ENCODE measurements at regions not wholly inside any gene's neighbourhood (a gene's known extent, or its start where the extent isn't known, plus 50 kb on each side); places are given as distances from the start of the nearest gene placed in this dataset.

DNA sequence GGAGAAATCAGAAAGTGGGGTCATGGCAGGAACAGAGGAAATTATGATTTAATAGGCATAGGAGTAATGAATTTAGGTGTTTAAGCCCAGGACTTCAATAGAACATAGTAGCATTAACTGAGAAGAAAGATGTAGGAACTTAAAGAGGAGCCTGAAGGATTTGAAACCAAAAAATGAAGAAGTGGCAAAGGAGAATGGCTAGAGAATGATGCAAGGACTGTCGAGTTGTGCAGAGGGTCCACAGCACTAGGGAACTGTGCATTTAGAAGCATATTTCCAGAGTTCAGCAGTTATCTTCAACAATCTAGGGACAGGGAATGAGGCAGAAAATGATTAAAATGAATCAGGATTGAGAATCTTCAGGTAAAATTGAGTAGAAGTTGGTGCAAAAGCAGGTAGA, 328.1 kb upstream of the LYPLAL1 start:
- Histone ChIP-seq H3K9me3 (ENCODE audit: control insufficient read depth, insufficient read depth, low read length) (no peaks in the 10 kb centered on the region), H3K27me3 (ENCODE audit: control insufficient read depth, insufficient read depth, low read length) (no peaks in the 10 kb centered on the region), H3K4me3 (ENCODE audit: low read length) (no peak overlapping the region), H3K36me3 (ENCODE audit: control insufficient read depth, insufficient read depth, low read length) (no peaks in the 10 kb centered on the region), H3K4me1 (ENCODE audit: control insufficient read depth, insufficient read depth, low read length) (no peaks in the 10 kb centered on the region), H3K27ac (ENCODE audit: low read length) (no peak overlapping the region)
- no CpG with 5 or more reads among the region's 1 CpG for WGBS (ENCODE audit: insufficient coverage, insufficient read length)
- DNase-seq (ENCODE audit: low read depth, low spot score), result no peak

DNA sequence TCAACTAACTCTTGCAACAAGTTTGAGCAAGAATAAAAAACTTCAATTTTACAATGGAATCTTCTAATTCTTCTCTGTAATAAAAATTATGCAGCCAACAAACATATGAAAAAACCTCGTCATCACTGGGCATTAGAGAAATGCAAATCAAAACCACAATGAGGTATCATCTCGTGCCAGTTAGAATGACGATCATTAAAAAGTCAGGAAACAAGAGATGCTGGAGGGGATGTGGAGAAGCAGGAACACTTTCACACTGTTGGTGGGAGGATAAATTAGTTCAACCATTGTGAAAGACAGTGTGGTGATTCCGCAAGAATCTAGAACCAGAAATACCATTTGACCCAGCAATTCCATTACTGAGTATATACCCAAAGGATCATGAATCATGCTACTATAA, 327.5 kb upstream of the LYPLAL1 start:
- no CpG with 5 or more reads among the region's 4 CpGs for WGBS (ENCODE audit: insufficient coverage, insufficient read length)
- Histone ChIP-seq H3K4me1 (ENCODE audit: control insufficient read depth, insufficient read depth, low read length) (no peaks in the 10 kb centered on the region), H3K4me3 (ENCODE audit: low read length) (no peak overlapping the region), H3K27me3 (ENCODE audit: control insufficient read depth, insufficient read depth, low read length) (no peaks in the 10 kb centered on the region), H3K27ac (ENCODE audit: low read length) (no peak overlapping the region), H3K36me3 (ENCODE audit: control insufficient read depth, insufficient read depth, low read length) (no peaks in the 10 kb centered on the region), H3K9me3 (ENCODE audit: control insufficient read depth, insufficient read depth, low read length) (no peaks in the 10 kb centered on the region)
- DNase-seq (ENCODE audit: low read depth, low spot score), result no peak

DNA sequence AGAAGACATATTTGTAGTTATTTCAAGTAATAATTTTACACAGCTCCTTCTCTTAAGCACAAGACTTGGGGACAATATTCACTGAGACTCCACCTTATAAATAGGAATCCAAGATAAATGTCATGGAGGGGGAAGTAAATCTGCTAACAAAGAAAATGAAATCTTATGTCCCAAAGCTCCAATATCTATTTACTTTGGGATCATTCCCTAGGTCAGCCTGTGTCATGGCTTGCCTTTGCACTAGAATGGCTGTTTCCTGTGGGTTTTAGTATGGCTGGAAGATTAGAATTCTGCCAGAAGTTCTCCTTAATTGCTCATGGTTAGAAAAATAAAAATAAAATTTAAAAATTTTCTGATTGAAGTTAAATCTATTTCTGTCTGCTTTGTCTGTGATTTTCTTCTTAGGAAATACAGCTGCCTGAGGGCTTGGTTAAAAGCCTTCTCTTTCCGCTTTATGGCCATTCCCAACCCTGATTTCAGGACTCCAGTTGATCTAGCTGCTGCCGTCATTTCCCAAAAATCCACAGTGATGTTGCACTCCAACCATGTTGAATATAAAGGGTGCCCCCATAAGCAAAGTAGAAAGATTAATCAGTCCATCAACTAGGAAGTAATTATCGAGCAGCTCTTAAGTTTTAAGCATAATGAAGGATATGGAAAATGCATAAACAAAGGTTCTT, 326.4 kb upstream of the LYPLAL1 start:
- Histone ChIP-seq H3K4me3 (ENCODE audit: low read length) (no peak overlapping the region), H3K4me1 (ENCODE audit: control insufficient read depth, insufficient read depth, low read length) (no peaks in the 10 kb centered on the region), H3K9me3 (ENCODE audit: control insufficient read depth, insufficient read depth, low read length) (no peaks in the 10 kb centered on the region), H3K27me3 (ENCODE audit: control insufficient read depth, insufficient read depth, low read length) (no peaks in the 10 kb centered on the region), H3K36me3 (ENCODE audit: control insufficient read depth, insufficient read depth, low read length) (no peaks in the 10 kb centered on the region), H3K27ac (ENCODE audit: low read length) (no peak overlapping the region)
- no CpG with 5 or more reads among the region's 3 CpGs for WGBS (ENCODE audit: insufficient coverage, insufficient read length)
- DNase-seq (ENCODE audit: low read depth, low spot score), result no peak

DNA sequence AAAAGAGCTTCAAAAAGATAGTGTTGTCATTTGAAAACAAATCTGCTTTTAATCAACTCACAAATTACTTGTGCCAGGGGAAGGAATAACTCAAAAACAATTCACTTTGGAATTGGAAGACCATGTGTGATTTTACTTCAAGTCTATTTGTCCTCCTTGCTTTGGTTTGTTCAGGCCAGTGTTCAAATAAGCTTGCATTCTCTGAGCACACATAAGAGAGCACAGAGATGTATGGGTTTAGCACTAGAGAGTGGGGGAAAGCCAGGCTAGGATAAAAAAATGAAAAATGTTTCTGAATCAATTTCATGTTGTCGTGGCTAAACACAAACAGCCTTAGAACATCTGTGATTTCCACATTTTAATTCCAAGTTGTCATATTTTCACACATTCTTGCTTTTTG, 325.7 kb upstream of the LYPLAL1 start:
- no peaks in the 10 kb centered on the region for H3K27me3 ChIP-seq (ENCODE audit: control insufficient read depth, insufficient read depth, low read length)
- no peaks in the 10 kb centered on the region for H3K4me1 ChIP-seq (ENCODE audit: control insufficient read depth, insufficient read depth, low read length)
- no peaks in the 10 kb centered on the region for H3K36me3 ChIP-seq (ENCODE audit: control insufficient read depth, insufficient read depth, low read length)
- DNase-seq (ENCODE audit: low read depth, low spot score), result no peak
- H3K4me3 ChIP-seq (ENCODE audit: low read length), result no peak overlapping the region
- H3K27ac ChIP-seq (ENCODE audit: low read length), result no peak overlapping the region
- no CpG with 5 or more reads among the region's 1 CpG for WGBS (ENCODE audit: insufficient coverage, insufficient read length)
- H3K9me3 ChIP-seq (ENCODE audit: control insufficient read depth, insufficient read depth, low read length), result no peaks in the 10 kb centered on the region

DNA sequence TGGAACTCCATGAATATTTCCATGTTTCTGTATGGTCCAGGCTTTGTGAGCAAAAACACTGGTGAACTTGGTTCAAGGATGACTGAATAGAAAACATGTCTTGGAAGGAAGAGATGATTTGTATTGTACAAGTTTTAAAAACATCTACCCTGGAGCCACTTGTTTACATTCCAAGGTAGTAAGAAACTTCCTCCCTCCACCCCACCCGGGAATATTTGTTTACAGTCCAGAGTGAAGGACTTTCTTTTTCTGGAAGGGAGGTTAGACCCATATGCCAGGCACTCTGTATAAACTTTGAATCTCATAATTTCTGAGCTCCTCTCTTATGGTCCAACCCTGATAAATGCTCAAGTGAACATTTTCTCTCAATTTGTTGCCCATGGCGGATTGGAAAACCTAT, 323.3 kb upstream of the LYPLAL1 start:
- Histone ChIP-seq H3K27ac (ENCODE audit: low read length) (no peak overlapping the region), H3K36me3 (ENCODE audit: control insufficient read depth, insufficient read depth, low read length) (no peaks in the 10 kb centered on the region), H3K9me3 (ENCODE audit: control insufficient read depth, insufficient read depth, low read length) (no peaks in the 10 kb centered on the region), H3K4me3 (ENCODE audit: low read length) (no peak overlapping the region), H3K4me1 (ENCODE audit: control insufficient read depth, insufficient read depth, low read length) (no peaks in the 10 kb centered on the region), H3K27me3 (ENCODE audit: control insufficient read depth, insufficient read depth, low read length) (no peaks in the 10 kb centered on the region)
- WGBS (ENCODE audit: insufficient coverage, insufficient read length), result no CpG with 5 or more reads among the region's 2 CpGs
- no peak for DNase-seq (ENCODE audit: low read depth, low spot score)

DNA sequence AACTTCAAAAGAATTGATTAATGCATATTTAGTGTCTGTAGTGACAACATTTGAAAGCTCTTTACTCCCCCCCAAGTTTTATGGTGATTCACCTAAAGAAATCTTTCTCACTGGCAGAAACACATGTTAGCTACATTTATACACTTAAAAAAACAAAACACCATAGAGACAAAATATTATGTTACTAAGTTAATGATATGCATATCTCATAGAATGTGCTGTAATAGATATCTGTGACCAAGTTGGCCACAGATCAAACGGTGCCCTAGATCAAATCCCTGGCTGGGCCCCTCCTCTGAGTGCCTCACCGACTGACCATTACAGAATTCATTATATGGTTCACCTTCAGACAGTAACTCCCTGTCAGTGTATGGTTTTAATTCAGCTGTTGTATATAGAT, 322.1 kb upstream of the LYPLAL1 start:
- DNase-seq (ENCODE audit: low read depth, low spot score), result no peak
- no peaks in the 10 kb centered on the region for H3K4me1 ChIP-seq (ENCODE audit: control insufficient read depth, insufficient read depth, low read length)
- WGBS (ENCODE audit: insufficient coverage, insufficient read length), result no CpG with 5 or more reads among the region's 2 CpGs
- H3K4me3 ChIP-seq (ENCODE audit: low read length), result no peak overlapping the region
- H3K36me3 ChIP-seq (ENCODE audit: control insufficient read depth, insufficient read depth, low read length), result no peaks in the 10 kb centered on the region
- no peaks in the 10 kb centered on the region for H3K9me3 ChIP-seq (ENCODE audit: control insufficient read depth, insufficient read depth, low read length)
- H3K27me3 ChIP-seq (ENCODE audit: control insufficient read depth, insufficient read depth, low read length), result no peaks in the 10 kb centered on the region
- H3K27ac ChIP-seq (ENCODE audit: low read length), result no peak overlapping the region

DNA sequence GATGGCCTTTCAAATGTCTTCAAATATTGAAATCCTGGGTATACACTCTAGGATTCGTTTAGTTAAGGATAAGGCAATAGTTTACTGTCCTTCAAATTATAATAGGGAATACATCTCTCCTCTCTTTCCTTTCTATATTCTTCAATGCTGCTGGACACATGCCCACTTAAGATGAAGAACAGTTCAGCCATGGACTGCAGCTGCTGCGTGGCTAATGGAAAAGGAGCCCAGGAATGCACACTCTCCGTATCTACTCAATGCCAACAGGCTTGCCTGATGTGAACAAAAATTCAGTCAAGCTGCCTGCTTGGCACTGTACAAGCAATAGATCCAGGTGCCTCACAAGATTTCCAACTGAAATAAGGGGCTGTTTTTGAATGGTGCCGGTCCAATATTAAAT, 321.2 kb upstream of the LYPLAL1 start:
- WGBS (ENCODE audit: insufficient coverage, insufficient read length), result no CpG with 5 or more reads among the region's 4 CpGs
- Histone ChIP-seq H3K9me3 (ENCODE audit: control insufficient read depth, insufficient read depth, low read length) (no peaks in the 10 kb centered on the region), H3K27me3 (ENCODE audit: control insufficient read depth, insufficient read depth, low read length) (no peaks in the 10 kb centered on the region), H3K36me3 (ENCODE audit: control insufficient read depth, insufficient read depth, low read length) (no peaks in the 10 kb centered on the region), H3K27ac (ENCODE audit: low read length) (no peak overlapping the region), H3K4me3 (ENCODE audit: low read length) (no peak overlapping the region), H3K4me1 (ENCODE audit: control insufficient read depth, insufficient read depth, low read length) (no peaks in the 10 kb centered on the region)
- no peak for DNase-seq (ENCODE audit: low read depth, low spot score)

DNA sequence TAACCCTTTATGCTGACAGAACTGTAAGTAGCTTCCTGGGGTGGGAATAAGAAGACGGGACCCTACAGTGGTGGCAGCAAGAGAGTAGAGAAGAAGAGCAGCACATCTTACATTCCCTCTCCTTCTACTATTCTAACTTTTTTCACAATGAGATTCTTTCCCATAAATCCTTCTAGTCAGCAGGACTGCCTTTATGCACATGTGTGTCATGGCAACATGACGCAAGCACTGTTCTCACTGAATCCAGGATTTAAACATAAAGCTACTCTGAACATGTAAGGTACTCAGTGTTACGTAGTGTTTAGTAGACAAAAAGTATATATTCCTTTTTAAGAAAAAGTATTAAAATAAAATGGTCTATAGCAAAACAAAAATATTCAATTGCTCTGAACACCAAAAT, 309.7 kb upstream of the LYPLAL1 start:
- H3K4me1 ChIP-seq (ENCODE audit: control insufficient read depth, insufficient read depth, low read length), result no peaks in the 10 kb centered on the region
- no peaks in the 10 kb centered on the region for H3K27me3 ChIP-seq (ENCODE audit: control insufficient read depth, insufficient read depth, low read length)
- no CpG with 5 or more reads among the region's 3 CpGs for WGBS (ENCODE audit: insufficient coverage, insufficient read length)
- no peak for DNase-seq (ENCODE audit: low read depth, low spot score)
- H3K36me3 ChIP-seq (ENCODE audit: control insufficient read depth, insufficient read depth, low read length), result no peaks in the 10 kb centered on the region
- no peaks in the 10 kb centered on the region for H3K9me3 ChIP-seq (ENCODE audit: control insufficient read depth, insufficient read depth, low read length)
- H3K27ac ChIP-seq (ENCODE audit: low read length), result no peak overlapping the region
- H3K4me3 ChIP-seq (ENCODE audit: low read length), result no peak overlapping the region

DNA sequence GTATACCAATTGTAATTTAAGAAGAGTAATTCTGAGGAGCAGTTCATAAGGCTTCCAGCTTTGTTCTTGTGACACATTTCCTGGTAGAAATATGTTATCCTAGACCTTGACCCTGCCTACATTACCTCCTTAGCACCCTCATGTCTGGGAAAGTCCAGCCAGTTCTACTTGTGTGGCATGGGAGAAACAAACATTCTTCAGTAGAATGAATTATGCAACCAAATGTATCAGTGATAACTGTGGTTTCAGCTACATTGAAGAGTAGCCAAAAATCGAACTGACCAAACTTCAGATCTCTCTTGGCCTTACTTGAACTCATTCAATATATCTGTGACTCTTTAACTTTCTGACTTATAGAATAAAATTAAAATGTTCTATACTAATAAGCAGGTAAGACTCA, 308.1 kb upstream of the LYPLAL1 start:
- no peak overlapping the region for H3K27ac ChIP-seq (ENCODE audit: low read length)
- no peak for DNase-seq (ENCODE audit: low read depth, low spot score)
- H3K4me3 ChIP-seq (ENCODE audit: low read length), result no peak overlapping the region
- no peaks in the 10 kb centered on the region for H3K4me1 ChIP-seq (ENCODE audit: control insufficient read depth, insufficient read depth, low read length)
- H3K9me3 ChIP-seq (ENCODE audit: control insufficient read depth, insufficient read depth, low read length), result no peaks in the 10 kb centered on the region
- no peaks in the 10 kb centered on the region for H3K36me3 ChIP-seq (ENCODE audit: control insufficient read depth, insufficient read depth, low read length)
- H3K27me3 ChIP-seq (ENCODE audit: control insufficient read depth, insufficient read depth, low read length), result no peaks in the 10 kb centered on the region
- no CpG with 5 or more reads among the region's 1 CpG for whole genome bisulfite sequencing (ENCODE audit: insufficient coverage, insufficient read length)

DNA sequence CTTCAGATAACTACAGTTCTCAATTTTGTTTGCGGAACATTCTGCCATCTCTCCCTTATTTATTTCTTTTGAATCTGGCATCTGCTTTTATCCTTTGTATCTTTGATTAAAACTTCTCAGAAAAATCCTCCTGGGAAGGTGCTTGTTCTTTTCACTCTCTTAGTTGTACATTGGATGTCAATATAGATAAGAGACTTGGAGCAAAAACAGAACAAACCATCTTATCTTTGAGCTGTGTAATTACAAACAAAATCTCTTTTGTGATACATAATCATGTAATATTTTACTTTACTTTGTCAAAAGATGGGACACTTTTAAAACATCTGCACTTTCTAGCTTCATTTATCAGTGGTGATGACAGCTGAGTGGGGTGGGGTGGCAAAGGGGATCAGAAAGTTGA, 307.2 kb upstream of the LYPLAL1 start:
- Histone ChIP-seq H3K9me3 (ENCODE audit: control insufficient read depth, insufficient read depth, low read length) (no peaks in the 10 kb centered on the region), H3K4me3 (ENCODE audit: low read length) (no peak overlapping the region), H3K4me1 (ENCODE audit: control insufficient read depth, insufficient read depth, low read length) (no peaks in the 10 kb centered on the region), H3K36me3 (ENCODE audit: control insufficient read depth, insufficient read depth, low read length) (no peaks in the 10 kb centered on the region), H3K27me3 (ENCODE audit: control insufficient read depth, insufficient read depth, low read length) (no peaks in the 10 kb centered on the region), H3K27ac (ENCODE audit: low read length) (no peak overlapping the region)
- DNase-seq (ENCODE audit: low read depth, low spot score), result no peak
- no CpG with 5 or more reads among the region's 1 CpG for WGBS (ENCODE audit: insufficient coverage, insufficient read length)

DNA sequence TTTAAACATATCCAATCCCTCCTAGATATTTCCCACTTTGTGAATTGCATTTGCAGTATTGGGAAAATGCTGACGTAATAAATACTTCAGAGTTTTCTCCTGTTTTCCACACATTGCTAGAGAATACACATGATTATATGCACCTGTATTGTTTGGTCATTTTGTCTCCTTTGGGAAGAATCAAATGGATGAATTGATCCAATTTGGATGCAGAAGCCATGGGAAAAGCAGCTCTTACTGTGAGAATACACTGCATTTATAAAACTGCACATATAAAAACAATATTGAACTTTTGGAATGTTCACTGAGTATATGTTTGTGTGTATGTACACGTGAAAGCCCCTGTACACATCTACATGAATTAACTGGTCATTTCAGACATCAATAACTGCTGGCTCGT, 306.6 kb upstream of the LYPLAL1 start:
- H3K27me3 ChIP-seq (ENCODE audit: control insufficient read depth, insufficient read depth, low read length), result no peaks in the 10 kb centered on the region
- no peaks in the 10 kb centered on the region for H3K4me1 ChIP-seq (ENCODE audit: control insufficient read depth, insufficient read depth, low read length)
- no peak overlapping the region for H3K4me3 ChIP-seq (ENCODE audit: low read length)
- WGBS (ENCODE audit: insufficient coverage, insufficient read length), result no CpG with 5 or more reads among the region's 3 CpGs
- no peaks in the 10 kb centered on the region for H3K9me3 ChIP-seq (ENCODE audit: control insufficient read depth, insufficient read depth, low read length)
- DNase-seq (ENCODE audit: low read depth, low spot score), result no peak
- H3K27ac ChIP-seq (ENCODE audit: low read length), result no peak overlapping the region
- H3K36me3 ChIP-seq (ENCODE audit: control insufficient read depth, insufficient read depth, low read length), result no peaks in the 10 kb centered on the region

Data from iPS DF 6.9 (cell line).